GDM1 (cell line): ENCODE measurements at regions not wholly inside any gene's neighbourhood (a gene's known extent, or its start where the extent isn't known, plus 50 kb on each side); places are given as distances from the start of the nearest gene placed in this dataset.

Experiments
- DNase-seq: peaks from one replicate; lab custom pipeline; 2025; lab: John Stamatoyannopoulos, UW

GRCh38 chr6:81818901-81819361, 66.5 kb upstream of the TENT5A start:
- DNase-seq = peak; percentile 40

- DNase-seq = no peak
Observed at GRCh38 chr6:81816380-81816779, 63.9 kb upstream of the TENT5A start.

GRCh38 chr6:81814370-81815076, 62.0 kb upstream of the TENT5A start:
- DNase-seq = no peak

- DNase-seq = no peak
Observed at GRCh38 chr6:81813305-81813704, 60.8 kb upstream of the TENT5A start.

- DNase-seq = peak; percentile 69
Observed at GRCh38 chr6:81812401-81812800, 59.9 kb upstream of the TENT5A start.

- DNase-seq = peak; percentile 30
Observed at GRCh38 chr6:81808851-81809570, 56.5 kb upstream of the TENT5A start.

GRCh38 chr6:81806793-81807565, 54.5 kb upstream of the TENT5A start:
- DNase-seq = no peak

GRCh38 chr6:81802356-81802755, 49.9 kb upstream of the TENT5A start:
- DNase-seq = no peak
